Forelimb muscle (tissue), 1 donor: ENCODE measurements at regions not wholly inside any gene's neighbourhood (a gene's known extent, or its start where the extent isn't known, plus 50 kb on each side); places are given as distances from the start of the nearest gene placed in this dataset.

Experiments
- DNase-seq: peaks from one replicate; pipeline ENCODE4 v3.0.0-alpha.2; 2013; ENCODE audit warnings: low read depth

DNA sequence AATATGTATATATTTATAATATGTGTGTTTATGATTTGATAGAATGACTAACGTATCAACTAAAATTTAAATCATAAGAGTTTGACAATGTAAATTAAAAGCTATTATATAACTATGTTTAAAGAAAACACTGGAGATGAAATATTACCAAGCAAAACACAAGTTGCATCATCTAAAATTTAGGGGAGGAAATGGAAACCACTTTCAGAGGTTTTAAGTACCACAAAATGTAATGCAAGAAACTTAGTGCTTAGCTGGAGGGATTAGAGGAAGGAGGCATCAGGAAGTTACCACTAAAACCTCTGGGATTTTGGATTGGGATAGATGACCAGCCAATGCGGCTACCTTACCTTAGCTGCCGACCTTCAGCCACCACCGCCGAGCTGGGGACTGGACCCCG lies 1192.1 kb upstream of the PRKX start:
- DNase-seq: no peak

GRCh38 chrX:4881277-4881676 lies 1167.8 kb upstream of the PRKX start:
- no peak for DNase-seq

DNA sequence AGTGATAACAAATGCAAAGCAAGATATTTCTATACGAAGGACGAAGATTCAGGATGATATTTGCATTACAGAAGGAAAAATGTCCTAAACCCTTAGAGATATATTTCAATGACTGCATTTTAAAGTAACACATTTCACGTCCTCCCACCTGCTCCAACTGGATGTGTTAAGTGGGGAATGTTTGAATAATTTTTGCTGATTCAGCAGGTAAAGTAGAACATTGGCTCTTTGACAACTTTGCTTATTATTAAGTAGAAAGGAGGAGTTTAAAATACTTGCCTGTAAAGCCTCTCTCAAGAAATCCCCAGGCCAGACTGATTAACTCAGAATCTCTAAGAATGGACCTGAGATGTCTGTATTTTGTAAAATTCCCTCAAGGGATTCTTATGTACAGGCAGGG lies 1165.2 kb upstream of the PRKX start:
- no peak for DNase-seq

DNA sequence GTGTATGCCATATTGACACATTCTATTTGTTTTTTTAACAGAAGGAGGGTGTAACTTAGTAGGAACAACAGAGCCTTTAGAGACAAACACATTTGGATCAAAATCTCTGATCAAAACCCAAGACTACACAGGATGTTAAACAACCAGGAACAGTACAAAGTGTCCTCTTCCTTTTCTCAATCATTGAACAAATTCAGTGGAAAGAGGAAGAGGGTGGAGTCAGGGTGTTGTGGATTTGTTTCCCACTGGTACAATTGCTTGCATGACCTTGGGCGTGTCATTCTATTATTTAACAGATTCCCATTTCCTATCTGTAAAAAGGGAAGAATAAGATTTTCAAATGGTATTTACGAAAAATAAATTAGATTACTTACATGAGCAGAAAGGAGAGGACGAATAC lies 1162.8 kb upstream of the PRKX start:
- no peak for DNase-seq

DNA sequence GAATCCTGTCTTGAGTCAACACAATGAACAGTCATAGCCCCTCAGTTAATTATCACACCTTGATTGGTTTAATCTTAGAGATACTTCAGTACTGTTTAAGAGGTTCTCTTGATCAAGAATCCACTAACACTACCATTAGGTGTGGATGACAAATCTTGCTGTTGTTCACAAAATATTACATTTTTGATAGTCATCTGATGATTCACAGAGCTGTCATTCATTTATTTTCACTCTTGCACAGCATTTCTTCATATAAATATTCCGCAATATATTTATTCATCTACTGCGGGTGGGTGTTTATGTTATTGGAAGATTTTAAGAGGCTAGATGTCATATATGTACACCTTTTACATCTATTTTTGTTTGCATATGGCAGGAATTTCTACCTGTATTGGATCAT lies 1138.1 kb upstream of the PRKX start:
- no peak for DNase-seq

DNA sequence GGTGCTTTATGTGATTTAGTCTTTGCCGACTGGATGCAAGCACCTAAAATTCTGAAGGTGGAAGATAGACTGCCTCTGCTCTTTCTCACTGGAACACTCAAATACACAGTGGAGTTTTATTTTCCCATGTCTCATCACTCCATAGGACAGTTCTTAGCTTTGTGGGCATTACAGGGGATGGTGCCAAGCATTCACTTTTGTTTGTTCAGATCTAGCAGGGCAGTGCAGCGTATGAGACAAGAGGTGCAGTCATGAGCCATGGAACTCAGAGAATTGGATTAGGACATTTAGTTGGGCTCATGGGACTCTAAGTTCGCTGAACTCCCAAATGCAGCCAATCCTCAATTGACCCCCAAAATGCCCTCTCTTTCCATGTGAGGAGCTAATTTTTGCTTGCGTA lies 1136.9 kb upstream of the PRKX start:
- DNase-seq: no peak

GRCh38 chrX:4844376-4844775 lies 1130.9 kb upstream of the PRKX start:
- no peak for DNase-seq

DNA sequence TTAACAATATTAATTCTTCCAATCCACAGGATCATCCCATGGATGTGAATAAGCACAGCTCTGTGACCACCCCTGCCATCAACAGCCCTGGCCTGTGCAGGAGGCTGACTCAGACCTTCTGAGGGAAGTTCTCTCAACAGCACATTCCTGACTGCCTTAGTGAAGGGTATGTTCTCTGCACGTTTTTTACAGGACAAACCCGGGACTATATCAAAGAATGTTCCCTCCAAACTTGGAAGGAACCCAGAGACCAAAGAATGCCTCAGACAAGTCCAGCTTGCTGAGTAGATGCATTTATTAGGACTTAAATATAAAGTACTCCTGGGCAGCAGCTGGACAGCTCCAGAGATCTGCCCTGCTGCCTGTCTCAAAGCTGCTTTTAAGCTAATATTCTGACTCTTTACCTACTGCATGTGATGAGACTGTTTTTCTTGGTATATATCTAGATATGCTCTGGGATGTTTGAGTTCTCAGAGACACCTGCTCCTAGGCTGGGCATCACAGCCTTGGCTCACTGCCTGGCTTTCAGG lies 1127.8 kb upstream of the PRKX start:
- DNase-seq: no peak

DNA sequence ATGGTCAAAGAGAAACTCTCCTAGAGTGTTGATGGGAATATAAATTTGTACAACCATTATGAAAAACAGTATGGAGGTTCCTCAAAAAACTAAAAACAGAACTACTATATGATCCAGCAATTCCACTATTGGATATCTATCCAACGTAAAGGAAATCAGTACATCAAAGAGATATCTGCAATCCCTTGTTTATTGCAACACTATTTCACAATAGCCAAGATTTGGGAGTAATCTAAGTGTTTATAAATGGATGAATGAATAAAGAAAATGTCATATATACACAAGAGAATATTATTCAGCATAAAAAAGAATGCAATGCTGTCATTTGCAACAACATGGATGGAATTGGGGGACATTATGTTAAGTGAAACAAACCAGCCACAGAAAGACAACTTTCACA lies 1118.1 kb upstream of the PRKX start:
- DNase-seq: no peak

GRCh38 chrX:4830880-4831557 lies 1117.6 kb upstream of the PRKX start:
- DNase-seq: no peak

DNA sequence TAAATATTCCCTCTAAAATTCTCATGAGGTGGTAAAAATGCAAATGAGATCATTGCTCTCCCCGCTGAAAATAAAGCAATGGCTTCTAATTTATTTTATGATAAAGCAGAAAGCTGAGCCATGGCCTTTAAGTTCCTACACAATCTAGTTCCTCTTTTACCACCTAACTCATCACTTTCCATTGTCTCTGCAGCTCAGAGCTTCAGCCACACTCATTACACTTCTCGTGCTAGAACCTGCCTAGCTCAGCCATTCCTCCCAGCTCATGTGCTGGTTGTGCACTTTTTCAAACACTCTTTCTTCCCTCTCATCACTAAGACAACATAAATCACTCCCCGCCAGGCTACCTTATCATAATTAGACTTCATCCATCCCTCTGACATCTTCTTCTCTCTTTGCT lies 1112.1 kb upstream of the PRKX start:
- peak; percentile 13 for DNase-seq

DNA sequence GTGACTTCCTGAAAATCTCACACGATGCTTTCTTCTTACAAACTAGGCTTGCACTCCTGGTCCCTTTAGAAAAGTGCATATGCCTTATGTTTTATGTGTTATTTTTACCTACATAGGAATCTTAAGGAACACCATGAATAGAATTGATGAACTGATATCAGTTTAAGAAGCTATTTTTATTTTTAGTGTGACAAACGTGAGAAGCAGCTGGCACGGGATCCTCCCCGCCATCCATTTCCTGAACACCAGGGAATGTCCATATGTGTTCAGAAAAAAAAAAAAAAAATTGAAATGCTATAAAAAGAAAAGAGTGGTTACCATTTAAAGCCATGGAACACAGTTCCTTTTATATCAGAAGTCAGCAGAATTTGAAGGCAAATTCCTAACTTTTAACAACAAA lies 1096.1 kb upstream of the PRKX start:
- DNase-seq: no peak

DNA sequence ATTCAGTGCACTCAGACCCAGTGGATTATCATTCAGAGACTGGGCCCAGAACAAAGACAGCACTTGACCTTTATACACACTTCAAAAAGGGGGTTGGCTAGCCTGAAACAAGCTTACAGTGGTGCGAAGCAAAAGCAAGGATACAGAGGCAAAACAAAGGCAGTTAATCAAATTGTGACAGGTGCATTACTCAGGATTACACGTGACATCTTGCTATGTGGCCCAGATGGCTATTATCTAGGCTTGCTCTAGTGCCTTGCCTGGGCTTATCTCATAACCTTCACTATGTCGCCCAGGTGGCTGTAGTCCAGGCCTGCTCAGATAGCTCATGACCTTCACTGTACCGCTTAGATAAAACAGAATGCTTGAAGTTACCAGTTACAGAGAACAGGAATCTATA lies 1092.1 kb upstream of the PRKX start:
- DNase-seq: no peak

DNA sequence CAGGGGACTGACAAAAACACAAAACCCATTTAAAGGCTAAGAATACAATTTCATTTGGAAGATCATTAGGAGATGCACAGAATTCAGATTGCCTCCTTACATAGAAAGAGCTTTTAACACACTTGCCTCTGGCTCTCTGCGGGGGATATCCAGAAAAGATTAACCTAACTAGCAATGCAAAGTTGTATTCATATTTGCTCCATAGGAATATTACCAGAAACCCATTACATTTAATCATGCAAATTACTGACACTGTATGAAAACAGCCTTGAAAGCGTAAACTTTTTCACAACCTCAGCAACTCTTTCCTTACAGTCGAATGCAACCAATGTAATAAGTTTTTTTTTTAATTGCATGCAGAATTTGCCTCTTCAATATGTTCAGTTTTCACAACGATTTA lies 1087.3 kb upstream of the PRKX start:
- DNase-seq: no peak

GRCh38 chrX:4787971-4788370 lies 1074.5 kb upstream of the PRKX start:
- no peak for DNase-seq

DNA sequence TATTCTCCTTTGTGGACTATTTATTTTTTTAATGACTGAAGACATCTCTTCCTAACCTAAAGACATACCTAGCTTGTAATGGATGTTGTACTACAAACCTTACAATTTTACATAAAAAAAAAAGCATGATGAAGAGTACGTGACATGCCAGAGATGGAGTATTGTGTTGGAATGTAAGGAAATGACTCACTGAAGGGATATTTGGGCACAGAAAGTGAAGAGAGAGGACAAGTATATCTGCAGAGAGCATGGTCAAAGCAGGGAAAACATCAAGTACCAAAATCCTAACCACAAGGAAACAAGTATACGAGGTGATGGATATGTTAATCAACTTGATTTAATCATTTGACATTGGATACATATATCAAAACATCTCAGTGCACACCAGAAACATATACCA lies 1051.4 kb upstream of the PRKX start:
- DNase-seq: no peak

DNA sequence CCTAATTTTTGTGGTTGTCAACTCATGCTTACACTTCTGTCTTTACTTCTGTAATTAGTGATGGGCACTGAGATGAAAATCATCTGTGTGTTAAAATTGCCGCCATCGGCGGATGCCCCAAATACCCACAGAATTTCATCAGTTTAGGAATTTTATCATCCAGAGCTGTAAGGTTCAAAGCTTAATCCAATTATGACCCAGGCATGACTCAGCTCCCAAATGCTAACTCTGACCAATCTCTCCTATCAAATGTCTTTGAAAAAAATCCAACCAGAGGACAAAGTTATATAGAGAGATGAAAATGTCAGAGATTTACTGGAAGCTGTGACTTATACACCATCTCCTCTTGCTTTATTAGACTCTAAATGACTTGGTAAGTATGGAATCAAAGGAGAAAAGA lies 1048.7 kb upstream of the PRKX start:
- no peak for DNase-seq

GRCh38 chrX:4754878-4755604 lies 1041.6 kb upstream of the PRKX start:
- DNase-seq: no peak

DNA sequence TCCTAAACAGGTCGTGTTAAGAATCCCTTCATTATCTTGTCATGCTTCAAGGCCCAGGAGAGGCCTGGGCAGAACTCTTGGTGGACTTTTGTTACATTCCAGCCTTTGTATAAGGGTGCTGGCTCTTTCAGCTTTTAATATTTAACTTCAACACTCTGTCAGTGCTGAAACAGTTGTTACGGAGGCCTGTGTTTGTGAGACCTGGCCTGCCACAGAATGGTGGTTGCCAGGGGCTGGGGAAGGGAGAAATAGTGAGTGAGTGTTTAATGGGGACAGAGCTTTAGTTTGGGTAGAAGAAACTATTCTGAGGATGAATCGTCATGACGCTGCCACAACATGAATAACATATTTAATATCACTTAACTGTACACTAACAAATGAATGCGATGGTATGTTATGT lies 1027.6 kb upstream of the PRKX start:
- DNase-seq: no peak

- no peak for DNase-seq
Measured at GRCh38 chrX:4735299-4735698, 1021.9 kb upstream of the PRKX start.

DNA sequence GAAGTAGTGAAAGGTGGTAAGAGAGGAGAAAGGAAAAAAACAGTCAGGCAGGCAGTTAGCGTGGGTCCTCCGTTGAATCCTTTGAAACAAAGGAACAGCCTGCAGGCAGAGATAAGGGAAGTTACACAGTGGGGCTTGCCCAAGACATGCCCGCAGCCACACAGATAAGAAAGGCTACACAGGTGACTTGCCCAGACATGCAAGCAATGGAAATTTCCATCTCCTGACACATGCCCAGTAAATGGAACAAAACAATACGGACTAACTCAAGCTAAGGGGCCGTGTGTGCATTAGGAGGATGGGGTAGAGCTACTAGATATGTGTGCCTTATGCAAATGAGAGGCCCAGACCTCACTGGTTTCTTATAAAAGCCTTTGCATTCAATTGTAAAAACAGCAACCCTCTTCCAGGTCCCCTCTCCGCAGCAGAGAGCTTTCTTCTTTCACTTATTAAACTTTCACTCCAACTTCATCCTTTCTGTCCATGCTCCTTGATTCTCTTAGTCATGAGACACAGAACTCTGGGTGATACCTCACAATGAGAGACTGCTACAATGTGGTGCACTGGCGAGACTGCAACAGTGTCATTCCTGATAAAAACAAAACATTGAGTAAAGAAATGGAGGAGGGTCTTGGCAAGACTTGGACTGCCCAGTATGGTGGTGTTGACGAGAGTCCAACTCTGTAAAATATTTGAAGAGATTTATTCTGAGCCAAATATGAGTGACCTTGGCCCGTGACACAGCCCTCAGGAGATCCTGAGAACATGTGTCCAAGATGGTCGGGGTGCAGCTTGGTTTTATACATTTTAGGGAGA lies 997.4 kb upstream of the PRKX start:
- DNase-seq: no peak

GRCh38 chrX:4708970-4709760 lies 995.7 kb upstream of the PRKX start:
- no peak for DNase-seq
